ENCODE measurements at regions not wholly inside any gene's neighbourhood (a gene's known extent, or its start where the extent isn't known, plus 50 kb on each side); places are given as distances from the start of the nearest gene placed in this dataset.
A peak's percentile ranks its signal among the peaks of the same experiment; 100 is the strongest.
"Not testable (repeated sequence)": the region's sequence is repeated elsewhere in the genome, so short reads cannot be mapped to it uniquely, and the experiment has no call there.

DNA sequence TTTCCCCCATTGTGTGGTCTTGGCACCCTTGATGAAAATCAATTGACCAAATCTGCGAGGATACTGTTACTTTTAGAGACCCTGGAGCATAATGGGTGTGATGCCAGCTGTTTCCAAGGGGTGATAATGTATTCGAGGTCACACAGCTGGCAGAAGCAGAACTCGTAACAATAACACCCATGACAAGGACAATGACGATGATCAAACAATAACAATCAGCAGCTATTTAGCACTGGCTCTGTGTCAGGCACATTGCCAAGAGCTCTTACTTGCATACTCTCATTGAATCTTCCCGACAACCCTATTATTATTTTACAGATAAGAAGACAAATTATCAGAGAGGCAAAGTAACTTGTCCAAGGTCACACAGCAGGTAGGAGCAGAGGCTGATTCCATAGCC lies 223.7 kb upstream of the MSX2 start:
- DNase-seq, result no peak

DNA sequence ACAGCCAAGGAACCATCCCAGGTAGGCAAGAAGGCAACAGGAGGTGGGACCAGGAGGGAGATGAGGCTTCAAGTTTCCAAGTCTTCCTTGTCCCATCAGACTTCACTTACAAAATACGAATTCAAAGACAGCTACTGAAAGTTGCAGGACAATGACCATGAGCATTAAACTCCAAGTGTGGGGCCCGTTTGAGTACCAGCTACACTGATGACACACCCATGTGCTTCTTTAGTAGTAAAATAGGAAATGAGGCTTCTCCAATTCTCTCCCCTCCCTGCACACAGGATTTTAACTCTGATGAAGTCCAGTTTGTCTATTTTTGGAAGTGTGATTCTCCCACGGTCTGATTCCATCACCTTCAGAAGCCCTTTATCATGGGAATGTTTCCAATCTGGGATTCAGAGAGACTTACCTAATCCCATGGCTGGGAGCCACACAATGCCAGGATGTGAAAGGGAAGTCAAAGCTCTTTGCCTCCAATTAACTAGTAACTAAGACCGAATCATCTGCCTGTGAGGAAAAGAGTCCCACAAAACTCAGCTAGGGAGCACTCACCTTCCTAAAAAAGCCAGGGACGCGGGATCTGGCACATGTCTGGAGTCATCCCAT lies 222.8 kb upstream of the MSX2 start:
- DNase-seq, result no peak

DNA sequence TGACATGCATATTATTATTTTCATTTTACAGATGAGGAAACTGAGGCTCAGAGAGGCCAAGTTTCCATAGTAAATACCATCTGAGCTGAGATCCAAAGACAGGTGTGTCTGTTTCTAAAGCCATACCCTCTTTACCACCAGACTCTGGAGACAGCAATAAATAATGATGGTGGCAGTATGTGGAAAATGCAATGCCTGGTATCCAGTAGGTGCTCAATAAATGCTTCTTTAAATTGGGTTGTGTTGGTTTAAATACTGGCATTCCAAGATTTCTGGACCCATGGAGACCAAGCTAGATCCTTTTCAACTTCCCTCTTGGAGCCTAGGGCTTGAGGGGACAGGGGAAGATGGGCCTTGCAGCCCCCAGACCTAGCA lies 221.3 kb upstream of the MSX2 start:
- DNase-seq, result no peak

DNA sequence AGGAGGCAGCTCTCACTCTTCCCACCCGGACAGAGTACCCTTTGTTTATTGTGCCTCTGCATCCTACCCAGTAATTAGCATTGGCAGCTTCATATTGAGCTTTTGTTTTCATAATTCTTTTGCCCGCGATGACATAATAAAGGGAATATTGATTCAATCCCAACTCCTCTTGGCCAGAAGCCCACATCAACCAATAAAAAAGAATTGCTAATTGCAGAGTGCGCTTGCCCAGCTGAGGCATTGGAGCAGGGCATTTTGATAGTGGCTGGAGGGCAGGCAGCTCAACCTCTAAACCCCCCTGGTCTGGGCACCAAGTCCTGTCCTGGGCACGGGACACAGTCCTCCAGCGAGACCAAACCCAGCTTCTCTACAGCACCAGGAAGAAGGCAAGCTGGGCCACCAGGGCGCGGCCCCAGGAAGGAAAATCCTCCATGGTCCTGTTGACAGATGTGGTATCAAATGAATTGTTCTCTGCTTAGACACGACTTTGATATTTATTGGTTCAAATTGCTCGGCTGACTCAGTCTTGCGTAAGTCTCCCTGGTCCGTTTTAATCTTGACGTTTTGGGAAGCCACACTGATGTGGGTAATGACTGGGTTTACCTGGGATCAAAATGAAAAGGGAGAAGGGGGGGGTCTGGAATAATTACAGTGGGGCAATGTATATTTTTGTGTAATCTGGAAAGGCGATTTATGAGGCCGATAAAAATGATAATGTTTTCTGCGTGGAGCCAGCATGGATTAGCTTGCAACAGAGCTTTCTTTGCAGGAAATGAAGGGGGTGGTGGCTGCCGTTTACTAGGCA lies 220.7 kb upstream of the MSX2 start:
- no peak for DNase-seq

DNA sequence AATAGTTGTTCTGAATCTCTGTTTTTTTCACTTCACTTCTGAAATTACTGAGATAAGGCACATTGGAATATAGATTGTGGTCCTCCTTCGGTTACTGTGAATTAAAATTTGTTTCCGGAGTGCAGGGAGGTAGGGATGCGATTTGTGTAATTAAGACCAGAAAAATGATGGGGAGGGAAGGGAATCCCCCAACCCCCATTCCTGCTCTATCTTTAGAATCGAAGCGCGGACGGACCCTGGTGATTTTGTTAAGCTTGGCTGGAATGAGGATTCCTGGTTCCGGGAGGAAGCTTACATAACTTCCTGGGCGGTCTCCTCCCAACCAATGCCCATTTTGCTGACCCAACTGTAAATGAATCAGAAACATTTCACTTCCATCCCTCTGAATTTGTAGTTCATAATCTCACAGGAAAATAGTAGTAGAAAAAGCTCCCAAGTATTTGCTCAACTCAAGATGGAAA lies 220.1 kb upstream of the MSX2 start:
- DNase-seq, result no peak

DNA sequence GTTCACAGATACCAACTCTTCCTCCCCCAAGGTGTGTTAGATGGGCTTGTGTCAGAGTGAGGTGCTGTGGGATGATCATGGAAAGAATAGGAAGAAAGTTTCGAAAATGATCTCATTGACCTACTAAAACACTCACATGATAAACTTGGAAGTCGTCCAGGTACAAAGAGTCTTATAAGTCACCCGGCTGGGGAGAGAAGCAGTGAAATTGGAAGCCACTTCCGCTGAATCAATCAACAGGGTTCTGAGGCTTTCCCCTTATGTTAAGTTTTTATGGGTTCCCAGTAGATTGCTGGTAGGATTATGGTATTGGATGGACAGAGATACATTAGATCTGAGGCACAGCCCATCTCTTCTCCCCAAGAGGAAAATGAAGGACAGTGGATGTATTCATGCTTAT lies 218.8 kb upstream of the MSX2 start:
- DNase-seq, result no peak

DNA sequence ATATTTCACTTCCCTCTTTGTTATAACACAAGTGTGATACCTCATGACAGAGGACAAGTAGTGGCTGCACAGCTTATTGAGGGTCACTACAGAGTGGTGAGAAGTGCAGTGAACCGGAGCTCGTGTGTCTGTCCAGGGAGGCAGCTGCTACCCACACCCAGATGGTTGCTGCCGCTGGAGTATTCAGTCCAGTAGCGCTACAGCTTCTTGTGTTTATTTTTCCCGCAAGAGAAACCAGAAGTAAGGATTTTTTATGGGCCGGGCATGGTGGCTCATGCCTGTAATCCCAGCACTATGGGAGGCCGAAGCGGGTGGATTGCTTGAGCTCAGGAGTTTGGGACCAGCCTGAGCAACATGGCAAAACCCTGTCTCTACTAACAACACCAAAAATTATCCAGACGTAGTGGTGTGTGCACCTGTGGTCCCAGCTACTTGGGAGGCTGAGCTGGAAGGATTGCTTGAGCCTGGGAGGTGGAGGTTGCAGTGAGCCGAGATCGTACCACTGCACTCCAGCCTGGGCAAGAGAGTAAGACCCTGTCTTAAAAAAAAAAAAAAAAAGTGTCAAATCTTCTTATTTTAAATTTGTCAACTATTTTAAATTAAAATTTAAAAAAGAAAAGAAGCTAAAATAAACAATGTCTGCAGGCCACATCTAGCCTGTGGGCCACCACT lies 213.5 kb upstream of the MSX2 start:
- not testable (repeated sequence) for DNase-seq

DNA sequence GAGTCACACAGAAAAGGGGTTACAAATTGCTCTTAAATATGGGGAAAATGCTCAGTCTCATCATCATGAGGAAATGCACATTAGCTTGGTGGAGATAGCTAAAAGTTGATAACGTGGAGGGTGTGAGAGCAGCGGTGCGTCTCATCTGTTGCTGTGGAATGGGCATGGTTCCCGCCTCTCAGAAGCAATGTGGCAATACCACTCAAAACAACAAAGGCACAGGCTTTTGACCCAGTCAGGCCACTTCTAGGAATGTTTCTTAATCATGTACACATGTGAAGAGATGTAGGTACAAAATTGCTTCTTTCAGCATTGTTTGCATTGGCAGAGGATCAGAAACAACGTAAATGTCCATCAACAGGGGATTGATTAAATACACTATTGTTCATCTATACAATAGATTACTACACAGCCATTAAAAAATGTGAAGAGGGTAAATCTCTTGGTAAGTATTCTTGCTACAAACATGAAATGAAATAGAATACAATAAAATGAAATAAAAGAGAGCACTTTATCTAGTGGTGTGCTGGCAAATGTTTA lies 212.6 kb upstream of the MSX2 start:
- no peak for DNase-seq

DNA sequence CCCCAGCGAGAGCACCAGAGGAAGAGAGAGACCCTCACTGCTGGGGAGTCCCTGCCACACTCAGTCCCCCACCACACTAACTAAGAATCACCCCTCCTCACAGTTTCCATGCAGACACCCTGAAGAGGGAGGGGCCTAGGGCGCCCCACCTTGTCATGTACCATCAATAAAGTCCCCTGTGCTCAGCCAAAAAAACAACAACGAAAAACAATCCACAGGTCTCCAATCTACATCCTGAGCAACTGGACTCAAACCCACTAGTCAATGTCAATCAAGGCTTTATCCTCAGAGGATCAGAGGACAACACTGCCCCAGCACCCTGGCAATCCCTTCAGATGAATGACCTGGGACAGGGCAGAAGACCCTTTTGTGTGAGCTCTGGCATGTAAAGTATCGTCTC lies 210.1 kb upstream of the MSX2 start:
- no peak for DNase-seq

DNA sequence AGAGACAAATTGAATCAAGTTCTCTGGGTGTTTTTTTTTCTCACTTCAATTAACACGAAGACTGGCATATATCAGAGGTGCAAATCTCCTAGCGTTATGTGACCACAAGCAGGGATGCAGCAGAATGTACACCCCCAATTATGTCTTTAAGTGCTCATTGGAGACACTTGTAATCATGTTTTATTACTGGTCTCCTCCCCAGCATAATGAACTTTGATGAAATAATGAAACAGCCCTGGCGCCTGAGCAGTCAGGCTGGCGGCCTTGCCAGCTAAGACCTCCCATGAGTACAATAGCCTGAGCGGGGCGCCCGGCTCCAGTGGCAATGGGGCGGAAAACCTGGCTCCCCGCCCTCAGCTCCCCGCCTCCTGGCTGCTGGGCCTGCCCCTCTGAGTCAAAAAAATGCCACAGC lies 209.4 kb upstream of the MSX2 start:
- peak; percentile 45 for DNase-seq

DNA sequence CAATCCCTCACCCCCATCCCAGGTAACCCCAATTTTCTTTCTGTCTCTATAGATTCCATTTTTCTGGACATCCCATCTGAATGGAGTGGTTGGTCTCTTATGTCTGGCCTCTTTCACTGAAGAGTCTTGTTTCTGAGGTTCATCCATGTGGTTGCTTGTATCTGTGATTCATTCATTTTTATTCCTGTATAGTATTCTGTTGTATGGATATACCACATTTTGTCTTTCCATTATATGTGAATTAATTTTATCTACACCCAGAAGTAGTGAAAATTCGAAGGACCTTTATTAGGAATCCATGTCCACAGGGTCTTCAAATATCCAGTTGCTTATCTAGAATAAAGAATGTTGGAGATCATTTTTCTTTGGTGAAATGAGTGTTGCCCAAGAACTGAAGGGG lies 207.6 kb upstream of the MSX2 start:
- no peak for DNase-seq

DNA sequence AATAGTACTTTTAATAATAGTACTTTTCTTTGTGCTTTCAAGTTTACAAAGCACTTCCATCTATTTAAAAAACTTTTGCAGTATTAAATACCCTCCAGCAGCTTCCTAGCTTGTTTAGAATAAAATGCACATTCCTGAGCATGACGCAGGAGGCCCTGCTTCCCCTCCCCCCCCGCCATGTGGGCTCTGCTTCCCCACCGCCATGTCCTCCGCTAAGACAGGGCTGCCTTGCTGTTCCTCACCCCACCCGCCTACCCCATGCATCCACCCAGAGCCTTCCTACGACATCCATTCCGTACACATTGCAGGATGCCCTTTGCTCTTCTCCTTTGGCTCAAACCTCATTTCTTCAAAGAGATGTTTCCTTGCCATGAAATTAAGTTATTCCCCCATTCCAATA lies 205.9 kb upstream of the MSX2 start:
- no peak for DNase-seq

DNA sequence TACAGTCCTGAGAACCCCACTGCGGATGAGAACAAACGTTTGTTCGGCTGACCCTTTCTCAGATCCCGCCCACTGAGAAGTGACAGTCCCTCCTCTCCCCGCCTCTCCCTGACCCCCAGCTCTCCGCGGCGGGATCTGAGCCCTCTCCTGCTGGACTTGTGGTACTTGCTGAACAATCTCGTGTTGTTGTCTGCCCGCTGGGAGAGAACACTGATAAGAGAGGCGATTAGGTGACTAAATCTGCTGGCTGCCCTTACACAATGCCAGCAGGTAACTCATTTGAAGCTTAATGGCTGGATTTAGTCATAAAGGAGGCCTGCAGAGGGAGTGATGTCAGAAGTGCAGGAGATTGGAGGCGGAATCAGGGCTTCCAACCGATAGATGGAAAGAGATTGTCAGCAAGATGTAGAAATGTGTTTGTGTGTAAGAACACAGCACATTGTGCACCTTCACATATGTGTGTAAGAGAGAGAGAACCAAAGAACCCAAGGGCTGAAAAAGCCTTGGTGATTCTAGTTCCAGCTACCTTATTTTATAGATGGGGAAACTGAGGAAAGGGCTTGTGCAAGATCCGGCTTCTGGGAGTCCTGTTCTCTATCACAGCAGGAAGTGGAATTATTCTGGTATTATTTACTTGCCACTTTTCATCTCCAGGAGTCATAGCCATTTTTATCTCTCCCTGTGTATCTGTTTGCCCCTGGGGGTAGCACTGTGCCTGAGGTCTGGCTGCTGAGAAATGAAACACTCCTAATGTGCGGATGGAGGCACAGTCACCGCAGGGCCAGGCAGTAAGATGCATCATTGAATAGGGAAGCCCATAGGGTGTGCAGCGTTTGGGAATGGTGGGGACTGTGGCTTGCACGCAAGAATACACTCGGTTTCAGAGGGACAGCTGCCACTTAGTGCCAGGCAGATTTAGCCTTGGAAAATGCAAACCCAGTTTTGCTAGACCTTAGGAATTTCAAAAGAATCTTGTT lies 203.7 kb upstream of the MSX2 start:
- no peak for DNase-seq

DNA sequence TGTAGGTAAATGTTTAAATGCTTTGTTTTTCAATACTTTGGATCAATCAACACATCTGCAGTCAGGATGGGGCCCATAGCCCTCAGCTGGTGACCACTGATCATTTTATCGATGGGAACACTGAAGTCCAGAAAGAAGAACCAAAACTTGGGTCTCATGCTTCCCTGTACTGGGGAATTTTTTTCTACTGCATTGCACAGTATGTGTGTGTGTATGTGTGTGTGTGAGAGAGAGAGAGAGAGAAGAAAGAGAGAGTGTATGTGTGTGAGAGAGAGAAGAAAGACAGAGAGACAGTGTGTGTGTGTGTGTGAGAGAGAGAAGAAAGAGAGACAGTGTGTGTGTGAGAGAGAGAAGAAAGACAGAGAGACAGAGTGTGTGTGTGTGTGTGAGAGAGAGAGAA lies 202.9 kb upstream of the MSX2 start:
- no peak for DNase-seq

DNA sequence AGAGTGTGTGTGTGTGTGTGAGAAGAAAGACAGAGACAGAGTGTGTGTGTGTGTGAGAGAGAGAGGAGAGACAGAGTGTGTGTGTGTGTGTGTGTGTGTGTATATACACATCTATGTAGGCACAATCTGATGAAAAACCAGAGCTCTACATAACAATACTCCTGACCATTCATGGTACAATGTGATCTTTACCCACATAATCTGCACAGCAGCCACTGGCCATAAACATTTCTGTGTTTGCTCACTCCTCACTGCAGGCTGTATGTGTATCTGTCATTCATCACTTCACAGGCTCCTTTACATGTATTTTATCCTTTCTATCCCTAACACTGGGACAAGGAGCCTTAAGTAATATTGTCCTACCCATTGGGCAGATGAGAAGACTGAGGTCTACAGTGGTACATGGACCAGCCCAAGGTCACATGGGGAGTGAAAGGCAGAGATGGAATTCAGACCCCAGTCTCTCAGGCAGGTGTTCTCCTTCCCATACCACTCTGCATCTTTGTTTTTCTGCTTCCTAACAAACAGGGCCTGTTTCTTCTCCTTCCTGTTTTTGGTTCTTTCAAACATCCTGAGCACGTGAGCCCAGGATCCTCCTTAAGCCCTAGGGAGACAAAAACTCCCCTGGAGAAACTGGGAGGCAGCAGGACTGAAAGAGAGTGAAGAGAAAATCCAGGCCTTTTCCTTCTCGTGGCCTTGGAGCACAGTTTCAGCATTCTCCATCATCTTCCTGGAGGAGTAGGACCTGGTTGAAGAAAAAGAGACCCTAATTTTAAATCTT lies 201.7 kb upstream of the MSX2 start:
- no peak for DNase-seq

DNA sequence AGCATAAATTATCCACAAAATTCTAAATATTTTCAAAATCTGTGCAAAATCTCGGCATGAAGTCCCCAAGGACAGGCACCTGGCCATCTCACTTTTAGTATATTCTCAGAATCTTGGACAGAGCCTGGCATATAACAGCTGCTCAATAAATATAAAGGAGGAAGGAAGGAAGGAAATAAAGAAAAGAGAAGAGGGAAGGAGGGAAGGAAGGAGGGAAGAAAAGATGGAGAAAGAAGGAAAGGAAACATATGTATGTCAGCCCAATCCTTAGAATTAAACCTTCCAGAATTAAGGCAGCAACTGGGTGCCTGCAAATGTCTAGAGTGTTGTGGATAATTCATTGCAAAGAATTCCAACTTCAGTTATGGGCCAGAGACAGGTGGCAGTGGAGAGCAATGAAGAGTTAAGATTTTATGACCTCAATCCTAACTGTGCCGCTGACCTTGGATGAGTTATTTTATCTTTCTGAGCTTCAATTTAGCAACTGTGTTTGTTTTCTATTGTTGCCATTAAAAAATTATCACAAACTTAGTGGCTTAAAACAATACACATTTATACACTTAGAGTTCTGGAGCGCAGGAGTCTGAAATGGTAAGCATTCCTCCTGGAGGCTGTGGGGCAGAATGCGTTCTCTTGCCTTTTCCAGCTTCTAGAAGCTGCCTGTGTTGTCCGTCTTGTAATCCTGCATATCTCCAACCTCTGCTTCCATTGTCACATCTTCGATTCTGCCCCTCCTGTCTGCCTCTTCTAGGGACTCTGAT lies 200.9 kb upstream of the MSX2 start:
- no peak for DNase-seq

DNA sequence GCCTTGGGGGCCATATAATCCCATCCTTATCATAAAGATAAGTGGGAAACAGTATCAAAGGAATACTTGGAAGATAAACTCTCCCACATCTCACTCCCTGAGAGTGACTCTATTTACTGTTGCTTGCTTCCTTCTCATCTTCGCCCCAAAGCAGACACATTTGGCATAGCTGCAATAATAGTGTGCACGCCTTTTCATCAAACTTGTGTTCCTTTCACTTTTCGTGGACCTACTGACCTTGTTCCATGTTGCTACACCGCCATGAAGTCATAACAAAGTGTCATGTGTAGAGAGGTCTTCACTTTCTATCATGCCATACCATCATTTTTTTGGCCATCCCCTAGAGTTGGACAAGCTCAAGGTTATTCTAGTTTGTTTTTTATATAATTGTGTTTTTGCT lies 200.0 kb upstream of the MSX2 start:
- DNase-seq, result no peak

DNA sequence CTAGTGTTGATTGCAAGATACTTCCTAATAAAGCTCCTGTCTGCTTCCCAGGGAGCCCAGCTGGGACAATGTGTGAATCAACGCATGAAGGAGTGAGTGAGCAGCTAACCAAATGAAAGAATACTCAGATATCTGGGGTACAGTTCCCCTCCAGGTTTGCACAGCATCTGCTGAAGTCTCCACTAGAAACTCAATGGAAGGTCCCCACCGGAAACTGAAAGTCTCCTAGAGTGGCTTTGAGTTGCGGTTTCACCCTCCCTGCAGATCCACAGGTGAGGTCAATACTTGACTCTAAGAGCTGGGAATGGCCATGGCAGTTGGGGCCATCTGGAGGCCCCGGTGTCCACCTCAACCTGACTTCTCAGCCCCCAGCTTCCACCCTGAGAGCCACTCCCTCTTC lies 198.2 kb upstream of the MSX2 start:
- DNase-seq, result no peak

DNA sequence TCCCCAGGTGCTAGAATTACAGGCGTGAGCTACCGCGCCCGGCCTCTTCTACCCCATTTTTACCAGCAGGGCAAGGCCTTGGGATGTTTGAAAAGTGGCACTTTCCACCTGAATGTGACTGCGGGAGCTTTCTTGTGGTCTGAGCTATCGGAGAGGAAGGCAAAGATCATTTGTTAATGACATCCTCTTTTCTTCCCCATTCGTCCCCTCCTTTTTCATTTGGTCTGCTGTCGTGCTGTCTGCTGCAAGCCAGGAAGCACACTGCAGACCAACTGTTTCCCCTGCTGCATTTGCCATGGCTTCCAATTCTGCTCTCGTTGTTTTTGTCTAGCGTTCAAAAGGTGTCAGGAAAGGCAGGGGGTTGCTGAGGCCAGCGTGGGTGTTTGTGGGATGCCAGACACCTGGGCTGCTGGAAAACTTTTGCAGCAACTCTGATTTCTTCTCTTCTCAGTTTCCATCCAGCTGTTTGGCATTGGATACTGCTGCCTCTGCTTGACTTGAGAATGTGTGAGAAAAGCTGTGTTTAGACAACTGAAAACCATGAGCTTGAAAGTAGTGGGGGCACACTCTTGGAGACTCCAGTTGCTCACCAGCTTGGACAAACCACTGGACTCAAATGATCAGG lies 196.4 kb upstream of the MSX2 start:
- no peak for DNase-seq

DNA sequence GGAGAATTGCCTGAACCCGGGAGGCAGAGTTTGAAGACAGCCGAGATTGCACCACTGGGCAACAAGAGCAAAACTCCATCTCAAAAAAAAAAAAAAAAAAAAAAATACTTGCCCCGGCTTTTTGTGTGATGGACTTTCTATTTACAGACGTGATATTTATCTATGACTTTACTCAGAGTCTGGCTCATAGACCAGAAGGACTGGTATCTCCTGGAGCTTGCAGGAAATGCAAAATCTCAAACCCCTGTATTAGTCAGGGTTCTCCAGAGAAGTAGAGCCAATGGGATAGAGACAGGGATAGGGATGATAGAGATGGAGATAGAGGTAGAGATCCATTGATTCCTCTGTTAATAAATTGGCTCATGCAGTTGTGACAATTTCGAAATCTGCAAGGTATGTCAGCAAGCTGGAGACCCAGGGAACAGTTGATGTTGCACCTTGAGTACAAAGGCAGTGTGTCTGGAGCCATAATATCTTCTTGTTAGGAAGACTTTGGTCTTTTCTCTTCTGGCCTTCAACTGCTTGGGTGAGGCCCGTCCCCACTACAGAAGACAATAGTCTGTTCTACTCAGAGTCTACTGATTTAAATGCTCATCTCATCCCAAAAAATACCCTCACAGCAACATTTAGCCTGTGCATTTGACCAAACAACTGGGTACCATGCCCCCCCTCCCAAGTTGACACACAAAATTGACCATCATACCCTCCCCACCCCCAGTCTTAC lies 195.4 kb upstream of the MSX2 start:
- no peak for DNase-seq

Measured in DMS79 treated with DMSO at 0.1 percent for 48 hours (cell line).